ENCODE measurements at regions not wholly inside any gene's neighbourhood (a gene's known extent, or its start where the extent isn't known, plus 50 kb on each side); places are given as distances from the start of the nearest gene placed in this dataset.
"Not testable (repeated sequence)": the region's sequence is repeated elsewhere in the genome, so short reads cannot be mapped to it uniquely, and the experiment has no call there.

DNA sequence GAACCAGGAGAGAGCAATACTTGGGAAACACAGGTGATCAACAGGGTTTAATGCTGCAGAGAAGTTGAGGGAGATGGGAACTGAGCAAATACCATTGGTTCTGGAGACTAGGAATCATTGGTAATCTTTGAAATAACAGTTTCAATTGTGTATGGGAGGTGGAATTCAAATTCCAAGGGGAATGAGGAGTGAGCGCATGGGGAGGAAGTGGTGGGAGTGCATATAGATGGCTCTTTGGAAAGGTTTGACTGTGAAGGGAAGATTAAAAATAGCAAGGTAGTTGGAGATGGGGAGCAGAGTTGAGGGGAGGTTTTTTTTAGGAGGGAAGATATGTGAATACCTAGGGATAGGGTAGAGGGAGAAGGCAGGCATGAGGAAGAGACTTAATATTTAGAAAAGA, 51.1 kb upstream of the ROPN1 start:
- no peak for DNase-seq (ENCODE audit: low read depth, low spot score)

DNA sequence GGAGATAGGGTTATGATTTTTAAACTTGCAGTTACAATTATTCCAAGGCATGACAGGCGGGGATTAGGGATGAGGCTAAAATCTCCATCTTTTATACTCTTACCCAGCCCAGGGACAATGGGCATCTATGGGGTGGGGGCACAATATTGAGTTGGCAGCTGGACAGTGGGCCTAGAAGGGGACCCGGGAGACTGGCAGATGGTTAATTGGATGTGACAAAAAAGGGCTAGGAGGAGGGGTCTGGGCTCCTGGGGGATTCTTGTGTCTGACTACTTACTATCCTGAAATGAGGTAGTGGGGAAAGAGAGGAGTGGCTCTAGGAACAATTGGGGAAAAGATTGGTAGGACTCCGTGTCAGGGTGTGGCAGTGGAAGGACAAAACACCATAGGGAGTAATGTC, 53.0 kb upstream of the ROPN1 start:
- DNase-seq (ENCODE audit: low read depth, low spot score) = no peak

DNA sequence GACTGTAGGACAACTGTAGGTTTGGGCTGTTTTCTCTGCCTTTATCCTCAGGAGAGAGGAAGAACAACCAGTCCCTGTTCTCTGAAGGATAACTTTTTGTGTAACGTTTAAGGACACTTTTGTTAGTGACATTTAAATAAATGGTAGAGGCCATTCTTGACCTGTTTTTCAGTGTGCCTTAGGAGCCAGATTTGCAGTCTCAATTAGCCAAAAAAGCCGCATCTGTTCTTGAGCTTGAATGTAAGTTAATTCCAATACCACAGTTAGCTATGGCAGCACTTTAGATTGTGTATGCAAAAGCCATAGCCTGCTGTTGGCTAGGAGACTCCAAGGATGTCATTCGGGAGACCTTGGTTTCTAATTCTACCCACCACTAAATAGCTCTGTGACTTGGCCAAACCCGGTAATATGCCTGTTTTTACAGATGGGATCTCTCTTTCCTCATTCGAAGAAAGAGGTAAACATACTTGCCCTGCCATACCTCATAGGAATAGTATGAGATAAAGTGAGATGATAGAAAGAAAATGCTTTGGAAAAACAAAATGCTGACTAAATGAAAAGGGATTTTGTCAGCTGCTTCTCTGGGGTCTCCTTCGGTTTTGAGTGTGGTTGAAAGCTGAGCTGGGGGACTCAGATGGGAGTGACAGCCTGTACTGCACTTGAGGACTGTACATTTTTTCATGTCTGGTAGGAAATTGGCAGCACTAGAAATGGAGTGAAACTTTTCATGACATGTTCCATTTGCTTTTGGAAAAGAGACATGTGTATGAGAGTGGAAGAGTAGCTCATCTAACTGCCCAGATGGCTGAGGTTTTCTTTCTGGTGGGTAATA, 57.3 kb upstream of the ROPN1 start:
- no peak for DNase-seq (ENCODE audit: low read depth, low spot score)

DNA sequence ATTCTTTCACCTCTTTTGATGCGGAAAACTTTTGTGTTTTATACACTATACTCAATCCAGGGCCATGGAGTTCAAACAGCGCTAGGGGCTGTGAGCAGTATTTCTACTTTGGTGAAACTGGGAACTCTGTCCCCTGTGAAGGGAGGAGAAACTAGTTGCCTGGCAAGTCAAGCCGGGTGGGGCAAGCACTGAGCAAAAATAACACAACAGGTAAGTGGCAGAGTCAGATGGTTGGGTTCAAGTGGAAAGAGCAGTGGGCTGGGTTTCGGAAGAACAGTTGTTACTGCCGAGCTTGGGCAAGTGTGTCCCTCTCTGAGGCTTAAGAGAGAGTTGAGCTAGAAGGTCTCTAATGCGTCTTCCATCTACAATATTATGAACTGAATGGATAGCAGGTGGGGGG, 59.7 kb upstream of the ROPN1 start:
- no peak for DNase-seq (ENCODE audit: low read depth, low spot score)

DNA sequence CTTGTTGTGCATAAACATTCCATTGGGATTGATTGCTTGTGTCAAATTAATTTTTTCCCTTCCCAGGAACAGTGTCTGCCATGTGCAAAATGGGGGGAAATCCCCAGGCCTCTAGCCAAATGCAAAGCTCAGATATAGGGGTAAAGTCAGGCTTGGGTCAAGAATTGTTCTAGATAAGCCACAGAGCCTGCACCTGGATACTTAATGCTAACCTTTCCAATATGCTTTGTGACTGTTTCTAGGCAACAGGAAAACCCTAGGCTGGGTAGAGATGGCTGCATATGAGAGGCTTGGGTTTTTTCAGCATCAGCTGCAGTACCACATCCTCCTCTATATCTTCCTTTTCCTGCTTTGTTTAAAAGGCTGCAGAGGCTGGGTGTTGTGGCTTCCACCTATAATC, 61.9 kb upstream of the ROPN1 start:
- no peak for DNase-seq (ENCODE audit: low read depth, low spot score)

DNA sequence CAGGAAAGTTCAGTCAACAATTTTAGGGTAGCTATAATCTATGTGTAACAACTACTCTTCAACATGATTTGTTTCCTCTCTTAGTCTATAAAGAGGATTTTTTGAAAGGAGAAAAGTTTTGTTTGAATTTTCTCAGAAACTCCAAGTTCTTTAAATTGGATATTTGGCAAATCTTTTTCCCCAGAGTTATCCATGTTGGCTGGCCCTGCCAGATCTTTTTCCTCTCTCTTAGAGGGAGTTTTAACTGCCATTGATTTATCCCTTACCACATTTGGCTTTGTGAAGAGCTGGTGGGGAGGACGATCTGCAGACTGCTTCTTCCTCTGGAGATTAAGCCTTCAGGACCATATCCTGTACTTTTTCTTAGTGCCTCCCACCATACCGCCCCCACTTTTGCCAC, 64.9 kb upstream of the ROPN1 start:
- no peak for DNase-seq (ENCODE audit: low read depth, low spot score)

DNA sequence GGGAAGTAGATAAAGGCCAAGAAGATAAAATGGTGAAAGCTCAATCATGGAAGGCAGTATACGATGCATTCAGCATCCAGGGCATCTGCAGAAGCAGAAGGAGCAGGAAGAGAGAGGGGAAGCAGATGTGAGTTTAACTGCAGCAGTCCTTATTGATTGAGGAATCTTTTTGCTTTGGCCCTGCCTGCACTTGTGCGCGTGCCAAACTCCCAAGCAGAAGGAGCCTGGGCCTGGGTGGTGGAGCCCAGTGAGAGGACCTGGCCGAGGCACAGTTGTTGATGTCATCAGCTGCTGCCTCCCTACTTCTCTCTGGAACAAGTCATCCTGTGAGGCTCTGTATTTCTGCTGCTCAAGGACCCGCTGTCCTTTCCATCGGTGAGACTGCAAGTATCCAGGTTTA, 65.5 kb upstream of the ROPN1 start:
- no peak for DNase-seq (ENCODE audit: low read depth, low spot score)

DNA sequence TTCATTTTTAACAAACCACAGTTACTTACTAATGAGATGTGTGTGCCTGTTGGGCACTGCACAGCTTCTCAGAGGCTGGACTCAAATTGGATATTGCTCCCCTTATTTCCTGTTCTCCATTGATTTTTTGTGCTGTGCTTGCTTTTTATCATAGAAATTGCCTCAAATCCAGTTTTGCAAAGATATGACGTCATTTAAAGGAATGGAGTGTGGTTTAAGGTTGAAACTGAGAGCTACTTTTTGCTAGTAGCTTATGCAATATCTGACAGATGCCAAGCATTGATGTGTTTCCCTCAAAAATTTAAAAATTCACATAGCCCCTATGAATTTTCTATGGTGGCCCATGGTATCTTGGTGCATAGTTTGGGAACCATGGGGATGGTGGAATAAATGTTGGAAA, 67.7 kb upstream of the ROPN1 start:
- no peak for DNase-seq (ENCODE audit: low read depth, low spot score)

DNA sequence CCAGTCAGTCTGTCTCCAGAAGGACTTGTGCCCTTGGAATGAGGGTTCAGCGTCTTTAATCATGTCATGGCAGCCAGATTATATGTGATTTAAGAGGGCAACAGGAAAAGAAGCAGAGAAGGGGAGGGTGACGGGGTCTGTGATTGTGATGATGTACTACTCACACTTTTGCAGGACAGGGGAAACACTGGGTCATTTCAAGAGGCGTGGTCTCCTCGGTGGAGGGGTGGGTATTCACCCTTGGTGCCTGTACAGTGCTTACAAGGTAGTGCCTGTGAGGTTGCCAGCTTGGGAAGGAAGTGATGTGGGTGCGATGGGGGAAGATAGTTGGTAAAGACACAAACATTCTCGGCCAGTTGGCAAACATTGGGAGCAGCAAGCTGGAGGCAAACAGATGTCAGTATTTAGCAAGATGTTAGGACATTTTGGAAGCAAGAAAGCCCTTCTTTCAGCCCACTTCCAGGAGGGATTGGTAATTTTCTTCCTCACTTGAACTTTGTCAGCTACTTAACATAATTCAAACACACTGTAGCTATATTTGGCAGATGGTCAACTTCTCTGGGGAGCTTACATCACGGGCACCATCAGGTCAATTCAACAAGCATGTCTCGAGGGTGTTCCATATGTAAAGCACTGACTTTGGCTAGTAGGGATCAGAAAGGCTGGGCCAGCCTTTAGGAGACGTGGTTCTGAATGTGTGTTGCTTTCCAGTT, 71.4 kb upstream of the ROPN1 start:
- DNase-seq (ENCODE audit: low read depth, low spot score) = no peak

DNA sequence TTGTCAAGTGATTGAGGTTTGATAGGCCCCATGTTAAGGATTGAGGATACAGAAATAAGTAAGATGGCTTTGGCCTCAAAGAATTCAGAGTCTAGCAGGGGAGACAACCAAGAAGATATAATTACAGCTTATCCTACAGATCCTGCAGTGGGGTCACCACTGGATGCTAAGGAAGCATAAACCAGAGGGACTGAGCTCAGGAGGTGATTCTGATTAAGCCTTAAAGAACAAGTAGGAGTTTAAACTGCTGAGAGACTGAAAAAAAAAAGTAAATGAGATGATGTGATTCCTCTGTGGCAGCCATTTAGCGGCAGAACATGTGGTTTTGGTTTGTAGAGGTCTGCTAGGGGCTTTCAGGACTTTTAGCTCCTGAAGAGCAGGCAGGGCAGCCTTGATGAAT, 72.1 kb upstream of the ROPN1 start:
- DNase-seq (ENCODE audit: low read depth, low spot score) = no peak

DNA sequence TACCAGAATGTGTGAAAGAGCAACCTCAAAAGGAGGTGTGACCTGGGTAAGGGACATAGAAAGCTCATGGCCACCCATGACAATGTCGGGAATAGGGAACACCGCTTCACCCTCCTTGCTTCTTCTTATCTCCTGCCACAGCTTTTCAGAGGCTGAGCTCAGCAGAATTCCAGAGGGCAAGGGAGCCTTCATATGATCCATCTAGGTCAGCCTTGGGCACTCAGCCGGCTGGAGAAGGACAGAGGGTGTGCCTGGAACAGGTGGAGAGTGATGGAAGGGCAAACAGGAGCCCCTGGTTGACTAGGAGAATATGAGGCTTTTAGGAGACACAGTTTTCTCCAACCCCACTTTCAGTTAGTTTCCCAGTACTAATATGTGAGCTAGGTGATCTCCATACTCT, 74.6 kb upstream of the ROPN1 start:
- not testable (repeated sequence) for DNase-seq (ENCODE audit: low read depth, low spot score)

DNA sequence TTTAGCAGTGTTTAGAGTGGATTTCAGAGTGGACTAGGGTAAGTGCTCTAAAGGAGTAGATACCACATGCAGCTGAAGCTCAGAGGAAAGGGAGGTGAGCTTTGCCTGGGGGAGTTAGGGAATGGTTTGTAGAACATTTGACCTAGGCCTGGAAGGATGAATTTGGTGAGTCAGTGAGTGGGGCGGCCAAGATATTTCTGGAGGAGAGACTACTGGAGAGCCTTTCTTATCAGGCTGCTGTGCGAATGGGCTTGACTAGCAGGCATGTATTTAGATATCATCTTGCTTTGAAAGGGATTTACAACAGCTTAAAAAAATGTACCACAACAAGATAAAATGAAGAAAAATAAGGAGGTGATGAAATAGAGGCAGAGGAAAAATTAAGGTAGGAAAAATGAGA, 77.8 kb upstream of the ROPN1 start:
- not testable (repeated sequence) for DNase-seq (ENCODE audit: low read depth, low spot score)

DNA sequence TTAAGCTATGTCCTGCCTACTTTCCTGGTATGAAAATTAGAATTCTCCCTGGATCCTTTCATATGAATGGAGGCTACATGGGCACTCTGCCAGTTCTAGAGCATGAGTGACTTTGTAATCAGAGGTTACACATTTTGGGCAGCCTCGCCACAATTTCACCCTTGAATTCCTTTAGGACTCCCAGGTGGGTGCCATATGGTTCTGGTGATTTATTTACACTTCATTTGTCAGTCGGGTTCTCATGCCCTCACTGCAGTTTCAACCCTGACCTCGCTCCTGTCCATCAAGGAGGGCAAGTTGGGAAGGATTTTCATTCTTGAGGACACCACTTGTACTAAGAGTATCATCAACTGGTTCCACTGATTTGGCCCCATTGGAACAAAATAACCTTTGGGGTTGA, 83.2 kb upstream of the ROPN1 start:
- not testable (repeated sequence) for DNase-seq (ENCODE audit: low read depth, low spot score)

DNA sequence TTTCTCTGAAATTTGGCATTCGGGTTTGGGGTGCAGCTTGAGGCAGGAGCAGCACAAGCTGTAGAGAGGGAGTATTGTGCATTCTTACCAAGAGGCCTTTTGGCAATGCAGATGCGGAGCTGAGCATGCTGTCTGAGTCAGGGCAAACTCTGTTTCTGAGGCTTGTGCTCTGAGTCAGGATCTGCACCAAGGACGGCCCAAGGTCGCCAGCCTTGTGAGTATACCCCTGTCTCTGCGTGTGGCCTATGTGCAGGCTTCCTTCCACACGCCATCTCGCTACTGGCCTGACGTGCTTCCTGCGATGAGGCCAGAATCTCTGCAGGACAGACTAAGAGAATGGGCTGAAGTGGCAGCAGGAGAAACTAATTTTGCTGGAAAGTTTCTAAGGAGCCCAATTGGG, 83.8 kb upstream of the ROPN1 start:
- no peak for DNase-seq (ENCODE audit: low read depth, low spot score)

DNA sequence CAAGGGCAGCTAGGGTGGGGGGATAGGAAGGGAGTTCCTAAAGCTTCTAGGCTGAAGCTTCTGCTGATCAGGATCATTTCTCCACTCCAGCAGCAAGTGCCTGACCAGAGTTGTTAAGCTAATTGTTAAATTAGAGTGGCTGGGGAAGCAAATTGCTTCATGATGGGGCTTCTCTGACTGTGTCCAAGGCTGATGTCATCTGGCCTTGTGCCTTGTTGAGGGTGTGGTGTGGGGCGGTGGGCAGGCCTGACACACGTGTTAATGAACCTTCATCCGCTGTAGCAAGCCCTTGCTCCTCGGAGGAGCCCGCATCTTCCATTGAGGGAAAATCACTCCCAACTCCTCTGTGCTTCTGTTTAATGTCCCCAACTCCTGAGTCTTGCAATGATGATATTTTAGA, 84.3 kb upstream of the ROPN1 start:
- DNase-seq (ENCODE audit: low read depth, low spot score) = no peak

DNA sequence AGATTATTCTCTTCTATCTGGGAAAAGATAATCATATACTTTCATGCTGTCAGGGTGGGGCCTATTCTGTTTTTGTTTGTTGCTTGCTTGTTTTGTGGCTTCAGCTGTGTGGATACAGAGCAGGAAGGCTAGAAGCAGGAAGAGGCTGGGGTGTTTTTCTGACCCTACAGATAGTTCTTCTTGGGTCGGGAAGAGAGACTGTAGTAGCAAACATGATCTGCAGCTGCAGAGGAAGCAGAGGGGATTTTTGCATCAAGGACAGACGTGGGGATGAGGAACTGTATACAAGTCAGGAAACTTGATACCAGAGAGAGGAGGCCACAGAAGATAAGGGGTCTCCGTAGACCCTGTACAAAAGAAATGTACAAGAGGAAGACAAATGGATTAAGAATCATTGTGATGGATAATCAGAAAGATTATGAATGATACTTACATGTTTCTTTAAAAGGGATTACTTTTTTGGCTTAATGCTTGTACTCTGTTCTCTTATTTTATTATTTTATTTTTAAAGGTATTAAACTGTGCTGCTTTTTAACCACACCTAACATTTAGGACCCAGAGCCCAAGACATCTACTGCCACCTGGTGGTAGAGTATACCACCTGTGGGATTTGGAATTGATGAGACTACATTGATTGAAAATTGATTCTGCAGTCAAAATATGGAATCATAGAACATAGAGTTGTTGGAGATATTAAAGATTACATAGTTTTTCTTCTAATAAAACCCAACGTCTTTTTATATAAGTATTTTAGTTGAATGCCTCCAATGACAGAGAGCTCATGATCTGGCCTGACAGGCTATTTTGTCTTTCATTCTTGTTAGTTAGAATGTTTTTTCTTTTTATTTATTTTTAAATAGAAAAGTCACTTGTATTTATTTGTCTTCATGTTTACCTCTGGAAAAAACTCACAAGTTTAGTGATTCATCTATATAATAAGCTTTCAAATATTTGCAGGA, 87.3 kb upstream of the ROPN1 start:
- DNase-seq (ENCODE audit: low read depth, low spot score) = no peak

DNA sequence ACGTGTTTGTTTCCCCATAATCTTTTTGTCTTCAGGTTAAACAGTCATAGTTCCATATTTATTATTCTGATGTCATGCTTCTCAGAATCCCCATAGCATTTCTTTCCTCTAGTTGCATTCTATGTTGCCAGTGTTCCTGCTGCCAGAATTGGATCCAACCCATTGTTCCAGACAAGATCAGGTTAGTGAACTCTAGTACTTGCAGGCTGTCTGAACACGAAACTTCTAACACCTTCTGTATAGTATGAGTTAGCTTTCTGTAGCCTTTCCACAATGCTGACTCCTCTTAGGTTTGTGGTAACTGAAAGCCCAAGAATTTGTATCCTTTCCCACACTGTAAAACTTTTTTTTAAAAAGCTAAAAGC, 88.0 kb upstream of the ROPN1 start:
- DNase-seq (ENCODE audit: low read depth, low spot score) = no peak

DNA sequence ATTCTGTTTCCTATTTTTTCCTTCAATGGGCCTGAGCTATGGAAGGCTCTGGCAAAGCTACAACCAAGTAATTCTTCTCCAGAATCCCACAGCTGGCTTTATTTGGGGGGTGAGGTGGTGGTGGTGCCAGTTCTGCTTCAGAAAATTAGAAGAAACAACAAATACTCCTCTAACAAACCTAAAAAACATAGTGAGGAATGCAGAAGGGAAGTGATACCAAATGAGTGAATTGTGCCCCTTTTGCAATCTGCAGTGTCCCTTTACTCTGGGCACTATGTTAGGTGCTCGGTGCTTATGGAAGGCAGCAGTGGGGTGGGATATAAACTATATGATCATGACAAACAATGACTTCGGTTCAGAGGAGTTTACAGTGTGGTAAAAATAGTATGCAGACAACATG, 90.4 kb upstream of the ROPN1 start:
- no peak for DNase-seq (ENCODE audit: low read depth, low spot score)

DNA sequence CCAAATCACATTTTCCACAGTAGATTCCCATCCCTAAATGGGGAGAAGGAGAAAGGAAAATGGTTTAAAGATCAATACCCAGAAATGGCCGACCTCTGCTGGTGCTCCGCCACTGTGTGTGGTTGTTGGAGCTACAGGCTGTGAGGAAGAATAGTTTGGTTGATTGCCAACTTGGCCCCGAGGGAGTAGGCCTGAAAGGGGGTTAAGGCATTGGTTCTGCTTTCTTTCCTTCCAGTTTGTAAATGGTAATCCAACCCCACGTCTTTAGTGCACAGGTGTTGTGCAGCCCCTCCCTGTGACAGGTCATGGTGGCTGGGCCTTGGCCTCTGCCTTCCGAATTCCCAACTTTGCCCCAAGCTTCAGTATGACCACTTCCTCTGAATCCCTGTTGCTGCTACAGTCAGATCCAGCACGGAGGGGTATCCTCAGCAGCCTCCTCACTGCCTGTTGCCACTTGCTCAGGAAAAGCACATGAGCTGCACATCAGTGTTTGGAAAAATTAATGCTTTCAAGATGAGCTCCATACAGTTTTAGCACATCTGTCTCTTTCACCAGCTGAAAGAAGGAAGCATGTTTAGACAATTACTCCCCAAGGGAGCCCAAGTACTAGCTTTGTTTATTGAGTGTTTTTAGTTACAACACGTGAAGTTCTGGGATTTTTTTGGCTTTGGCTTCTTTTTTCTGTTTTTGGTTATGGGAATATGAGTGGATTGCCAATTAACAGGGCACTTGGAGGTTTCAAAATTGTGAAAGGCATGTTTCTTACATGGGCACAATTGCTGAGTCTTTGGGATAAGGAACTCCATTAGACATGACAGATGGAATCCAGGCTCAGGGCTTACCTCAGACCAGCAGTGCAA, 92.3 kb upstream of the ROPN1 start:
- DNase-seq (ENCODE audit: low read depth, low spot score) = no peak

DNA sequence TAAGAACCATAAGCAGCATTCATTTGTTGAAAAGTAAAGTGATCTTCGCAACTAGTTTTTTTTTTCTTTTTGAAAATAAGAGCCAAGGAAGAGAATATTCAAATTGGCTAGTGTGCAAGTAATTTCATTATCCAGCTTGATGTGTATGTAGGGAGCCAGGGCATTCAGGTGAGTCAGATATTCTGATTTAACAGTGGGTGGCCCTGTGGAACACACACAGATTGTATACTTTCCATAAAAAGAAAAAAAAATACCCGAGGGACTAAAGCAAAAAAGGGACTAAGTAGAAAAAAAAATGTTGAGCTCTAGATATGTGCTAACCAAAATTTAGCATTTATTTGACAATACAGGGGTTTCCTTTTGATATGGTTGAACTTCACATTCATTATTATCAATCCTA, 96.9 kb upstream of the ROPN1 start:
- DNase-seq (ENCODE audit: low read depth, low spot score) = no peak

DNA sequence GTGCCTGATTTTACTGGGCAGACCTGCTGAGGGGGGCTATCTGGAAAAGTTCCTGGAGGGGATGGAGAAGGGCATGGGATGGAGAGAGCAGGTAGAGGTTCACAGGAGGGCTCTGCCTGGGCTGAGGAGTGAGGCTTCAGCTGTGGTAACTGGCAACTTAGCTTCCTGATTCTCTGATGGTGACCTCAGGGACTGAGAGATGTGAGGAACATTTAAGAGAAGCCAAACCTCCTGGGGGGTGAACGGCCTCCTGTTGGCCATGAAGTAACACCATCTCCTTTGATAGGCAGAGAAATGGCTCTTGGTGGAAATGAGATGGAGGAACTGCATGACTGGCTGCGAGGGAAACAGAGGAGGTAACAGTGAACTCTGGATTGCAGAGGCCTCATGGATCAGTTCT, 97.3 kb upstream of the ROPN1 start:
- no peak for DNase-seq (ENCODE audit: low read depth, low spot score)
